Brain microvascular endothelial cell (primary cell): ENCODE measurements at regions not wholly inside any gene's neighbourhood (a gene's known extent, or its start where the extent isn't known, plus 50 kb on each side); places are given as distances from the start of the nearest gene placed in this dataset.

ENCODE experiments used
- DNase-seq: peaks from one replicate; pipeline ENCODE4 v3.0.0-alpha.2; 2020
- H3K27ac ChIP-seq: fragments of 250-450 bp; sonication (Bioruptor Pico); 2 replicates; pipeline ENCODE4 v1.5.1; 2020; ENCODE audit warnings: mild to moderate bottlenecking, moderate library complexity
- H3K27me3 ChIP-seq: fragments of 250-450 bp; sonication (Bioruptor Pico); replicated peaks from 2 replicates; pipeline ENCODE4 v1.5.1; 2020; ENCODE audit warnings: mild to moderate bottlenecking
- H3K36me3 ChIP-seq: fragments of 250-450 bp; sonication (Bioruptor Pico); replicated peaks from 2 replicates; pipeline ENCODE4 v1.5.1; 2020; ENCODE audit warnings: mild to moderate bottlenecking
- H3K4me3 ChIP-seq: 2 replicates; pipeline ENCODE4 v1.5.1; 2011; ENCODE audit warnings: low read depth, mild to moderate bottlenecking, control low read depth, low read length, moderate library complexity
- CTCF ChIP-seq: IDR thresholded peaks from 2 replicates; pipeline ENCODE4 v1.5.1; 2011; ENCODE audit warnings: low read depth, mild to moderate bottlenecking, moderate library complexity, low read length, control low read depth, inconsistent platforms; ENCODE audit errors: missing control alignments
- in situ Hi-C: cut with HindIII; loops from 2 replicates; pipeline ENCODE4 v1.10.0; 2017; ENCODE audit warnings: low sequenced_read_pairs, low pct_ligation_motif_present

GRCh38 chr1:199758626-199759255 lies 268.8 kb upstream of the NR5A2 start:
- H3K36me3 ChIP-seq, result no peaks in the 10 kb centered on the region
- H3K27me3 ChIP-seq, result no peaks in the 10 kb centered on the region
- no peak overlapping the region for H3K27ac ChIP-seq
- no peak for DNase-seq
- no peak overlapping the region for H3K4me3 ChIP-seq
- in situ Hi-C loops, result no loop called here
- TF ChIP-seq CTCF, result no peak

GRCh38 chr1:199759268-199759730 lies 268.2 kb upstream of the NR5A2 start:
- Histone ChIP-seq H3K27ac (no peak overlapping the region), H3K27me3 (no peaks in the 10 kb centered on the region), H3K36me3 (no peaks in the 10 kb centered on the region), H3K4me3 (no peak overlapping the region)
- peak; percentile 10 for DNase-seq
- TF ChIP-seq CTCF, result no peak
- in situ Hi-C loops, result no loop called here

DNA sequence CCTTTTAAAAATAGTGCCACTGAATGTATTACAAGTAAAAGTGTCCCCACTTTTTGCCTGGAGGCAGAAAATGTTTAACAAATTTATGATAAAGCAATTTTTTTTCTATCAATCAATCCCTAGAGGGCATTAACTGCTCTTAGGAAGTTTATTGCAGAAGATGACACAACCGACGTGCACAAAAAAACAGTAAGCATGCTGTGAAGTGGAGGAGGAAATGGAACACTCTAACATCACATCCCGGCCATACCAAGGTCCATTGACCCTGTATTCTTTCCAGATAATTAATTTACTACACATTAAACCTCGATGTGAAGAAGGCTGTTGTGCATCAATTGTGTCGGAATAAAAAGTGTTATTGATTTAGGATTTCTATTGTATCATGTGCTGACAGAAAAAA lies 264.9 kb upstream of the NR5A2 start:
- in situ Hi-C loops, result no loop called here
- Histone ChIP-seq H3K36me3 (no peaks in the 10 kb centered on the region), H3K27me3 (no peaks in the 10 kb centered on the region), H3K4me3 (no peak overlapping the region), H3K27ac (no peak overlapping the region)
- no peak for DNase-seq
- no peak for TF ChIP-seq CTCF

GRCh38 chr1:199766218-199766792 lies 261.2 kb upstream of the NR5A2 start:
- H3K27me3 ChIP-seq, result no peaks in the 10 kb centered on the region

DNA sequence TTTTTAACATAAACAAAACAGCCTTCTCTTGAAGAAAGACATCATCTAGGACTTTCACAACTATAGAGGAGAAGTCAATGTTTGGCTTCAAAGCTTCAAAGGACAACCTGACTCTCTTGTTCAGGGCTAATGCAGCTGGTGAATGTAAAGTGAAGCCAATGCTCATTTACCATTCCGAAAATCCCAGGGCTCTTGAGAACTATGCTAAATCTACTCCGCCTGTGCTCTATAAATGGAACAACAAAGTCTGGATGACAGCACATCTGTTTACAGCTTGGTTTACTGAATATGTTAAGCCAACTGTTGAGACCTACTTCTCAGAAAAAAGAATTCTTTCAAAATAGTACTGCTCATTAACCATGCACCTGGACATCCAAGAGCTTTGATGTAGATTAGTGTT lies 259.8 kb upstream of the NR5A2 start:
- DNase-seq, result no peak
- TF ChIP-seq CTCF, result no peak

More at GRCh38 chr1:199766218-199766792, 261.2 kb upstream of the NR5A2 start:
- no peak overlapping the region for H3K27ac ChIP-seq
- H3K4me3 ChIP-seq, result no peak overlapping the region
- in situ Hi-C loops, result no loop called here
- no peak for TF ChIP-seq CTCF
- H3K36me3 ChIP-seq, result no peaks in the 10 kb centered on the region
- no peak for DNase-seq

More for the DNA sequence above, 259.8 kb upstream of the NR5A2 start:
- Histone ChIP-seq H3K4me3 (no peak overlapping the region), H3K27me3 (no peaks in the 10 kb centered on the region), H3K36me3 (no peaks in the 10 kb centered on the region), H3K27ac (no peak overlapping the region)
- in situ Hi-C loops, result no loop called here
